ENCODE measurements at regions not wholly inside any gene's neighbourhood (a gene's known extent, or its start where the extent isn't known, plus 50 kb on each side); places are given as distances from the start of the nearest gene placed in this dataset.

DNA sequence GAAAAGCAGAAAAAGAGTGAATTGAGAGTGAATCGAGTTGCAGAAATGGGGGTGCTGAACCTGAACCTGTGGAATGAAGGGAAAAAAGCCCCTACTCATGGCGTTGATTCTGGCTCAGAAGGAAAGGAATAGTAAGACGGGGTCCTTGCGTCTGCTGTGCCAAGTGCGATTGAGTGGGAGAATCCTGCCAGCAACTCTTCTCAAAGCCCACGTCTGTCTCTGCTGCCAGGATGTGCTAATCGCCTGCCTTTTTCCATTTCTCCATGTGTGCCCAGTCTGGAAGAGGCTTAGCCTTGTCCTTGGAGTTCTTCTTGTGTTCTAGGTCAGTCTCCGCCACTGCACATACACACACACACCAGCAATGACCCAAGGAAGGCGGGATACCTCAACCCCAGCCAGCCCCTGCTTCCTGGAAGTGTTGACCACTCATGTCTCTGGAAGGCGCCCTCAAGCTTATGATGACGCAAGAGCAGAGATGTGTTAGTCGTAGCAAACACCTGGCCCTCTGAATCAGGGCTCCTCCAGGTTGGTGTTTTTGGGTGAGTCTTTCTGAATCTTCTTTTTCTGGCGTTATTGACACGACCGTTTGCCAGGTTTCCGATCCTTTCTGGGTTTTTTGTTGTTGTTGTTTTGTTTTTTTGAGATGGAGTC, 262.4 kb upstream of the PROK2 start:
- H3K27ac Mint-ChIP-seq, result no peak overlapping the region
- DNase-seq (no peak), ATAC-seq (ENCODE audit: low read depth) (no peak)
- H3K27me3 Mint-ChIP-seq, result no peaks in the 10 kb centered on the region
- H3K4me3 Mint-ChIP-seq, result no peak overlapping the region
- CTCF ChIA-PET, result no interaction called here
- TF ChIP-seq, protein P1, sequence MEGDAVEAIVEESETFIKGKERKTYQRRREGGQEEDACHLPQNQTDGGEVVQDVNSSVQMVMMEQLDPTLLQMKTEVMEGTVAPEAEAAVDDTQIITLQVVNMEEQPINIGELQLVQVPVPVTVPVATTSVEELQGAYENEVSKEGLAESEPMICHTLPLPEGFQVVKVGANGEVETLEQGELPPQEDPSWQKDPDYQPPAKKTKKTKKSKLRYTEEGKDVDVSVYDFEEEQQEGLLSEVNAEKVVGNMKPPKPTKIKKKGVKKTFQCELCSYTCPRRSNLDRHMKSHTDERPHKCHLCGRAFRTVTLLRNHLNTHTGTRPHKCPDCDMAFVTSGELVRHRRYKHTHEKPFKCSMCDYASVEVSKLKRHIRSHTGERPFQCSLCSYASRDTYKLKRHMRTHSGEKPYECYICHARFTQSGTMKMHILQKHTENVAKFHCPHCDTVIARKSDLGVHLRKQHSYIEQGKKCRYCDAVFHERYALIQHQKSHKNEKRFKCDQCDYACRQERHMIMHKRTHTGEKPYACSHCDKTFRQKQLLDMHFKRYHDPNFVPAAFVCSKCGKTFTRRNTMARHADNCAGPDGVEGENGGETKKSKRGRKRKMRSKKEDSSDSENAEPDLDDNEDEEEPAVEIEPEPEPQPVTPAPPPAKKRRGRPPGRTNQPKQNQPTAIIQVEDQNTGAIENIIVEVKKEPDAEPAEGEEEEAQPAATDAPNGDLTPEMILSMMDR (IDR thresholded peaks at IDR 0.05), result no peak
- POLR2A ChIA-PET, result no interaction called here
- H3K36me3 Mint-ChIP-seq (ENCODE audit: low read depth), result no peaks in the 10 kb centered on the region
- intact Hi-C loops (cut with micrococcal nuclease), result no loop called here
- no peaks in the 10 kb centered on the region for H3K9me3 Mint-ChIP-seq
- no peaks in the 10 kb centered on the region for H3K4me1 Mint-ChIP-seq

DNA sequence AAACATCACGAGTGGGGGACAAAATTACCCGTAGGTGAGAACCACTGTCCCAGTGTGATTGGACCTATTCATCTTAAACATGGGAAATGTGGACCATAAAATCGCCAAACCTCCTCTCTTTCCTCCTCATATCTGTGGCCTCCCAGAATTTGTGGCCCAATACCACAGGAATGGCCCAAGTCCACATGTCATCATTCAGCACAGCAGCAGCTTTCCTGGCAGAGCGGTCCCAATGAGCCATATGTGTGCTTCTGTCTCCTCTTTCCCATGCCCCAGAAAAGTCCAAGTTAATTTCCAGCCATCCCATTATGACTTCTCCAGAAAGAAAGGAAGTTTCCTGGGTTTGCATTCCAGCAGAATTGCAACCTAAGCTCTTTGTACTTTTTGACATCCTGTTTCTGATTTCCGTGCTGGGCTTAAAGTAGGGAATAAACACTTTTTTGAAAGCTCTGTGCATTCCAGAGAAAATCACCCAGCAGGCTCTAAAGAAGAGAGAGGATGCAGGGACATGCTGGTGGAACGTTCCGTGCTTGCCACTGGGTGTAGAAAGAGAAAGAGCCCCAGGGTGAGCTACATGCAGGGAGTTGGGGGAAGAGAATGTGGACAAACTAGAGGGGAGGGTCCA, 259.4 kb upstream of the PROK2 start:
- ATAC-seq (ENCODE audit: low read depth) (no peak), DNase-seq (no peak)
- ChIA-PET CTCF (no interaction called here), POLR2A (no interaction called here)
- H3K27me3 Mint-ChIP-seq, result no peaks in the 10 kb centered on the region
- no peaks in the 10 kb centered on the region for H3K9me3 Mint-ChIP-seq
- TF ChIP-seq, protein P1 (IDR thresholded peaks at IDR 0.05), result no peak
- no peak overlapping the region for H3K27ac Mint-ChIP-seq
- no peaks in the 10 kb centered on the region for H3K36me3 Mint-ChIP-seq (ENCODE audit: low read depth)
- no peaks in the 10 kb centered on the region for H3K4me1 Mint-ChIP-seq
- H3K4me3 Mint-ChIP-seq, result no peak overlapping the region
- intact Hi-C loops (cut with micrococcal nuclease), result no loop called here

DNA sequence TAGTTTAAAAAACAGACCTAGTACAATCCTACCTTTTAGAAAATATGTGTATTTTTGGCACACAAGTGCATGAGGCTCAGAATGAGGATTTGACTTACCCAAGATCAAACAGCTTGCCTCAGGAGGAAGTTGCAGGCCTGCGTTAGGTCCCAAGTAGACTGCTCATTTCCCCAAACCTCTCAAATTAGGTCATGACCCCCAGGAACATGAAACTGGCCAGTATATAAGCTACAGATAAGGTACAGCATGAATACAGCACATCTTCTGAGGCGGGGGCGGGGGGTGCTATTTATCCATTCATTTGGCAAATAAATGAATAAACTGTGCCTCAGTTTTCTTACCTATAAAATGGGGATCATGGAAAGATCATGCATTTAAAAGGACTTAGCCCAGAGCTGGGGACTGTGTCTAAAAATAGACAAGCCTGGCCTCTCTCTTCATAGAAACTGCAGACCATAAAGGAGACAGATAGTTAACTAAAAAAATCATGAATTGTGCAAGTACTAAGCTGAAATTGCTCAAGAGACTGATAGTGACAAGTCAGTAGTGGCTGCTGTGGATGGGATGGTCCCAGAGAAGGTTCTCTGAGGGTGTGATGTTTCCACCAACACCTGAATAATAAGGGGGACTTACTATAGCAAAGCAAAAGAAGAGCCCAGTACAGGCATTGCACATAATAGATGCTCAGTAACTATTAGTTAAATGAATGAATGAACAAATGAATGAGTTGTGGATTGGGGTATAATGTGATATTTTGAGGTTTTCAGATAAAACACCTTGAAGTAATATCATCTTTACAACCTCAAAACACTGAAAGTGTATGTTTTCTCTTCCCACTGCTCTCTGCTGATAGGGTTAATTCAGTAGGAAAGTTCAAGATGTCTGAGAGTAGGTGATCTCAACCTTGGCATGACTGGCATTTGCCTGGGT, 258.5 kb upstream of the PROK2 start:
- ATAC-seq (ENCODE audit: low read depth), result no peak
- POLR2A ChIA-PET, result interaction anchor here (0.7 kb wide), 1 partner anchor 697 kb away, joined by 6 read pairs; no protein-coding TSS in a partner anchor
- H3K36me3 Mint-ChIP-seq (ENCODE audit: low read depth), result no peaks in the 10 kb centered on the region
- intact Hi-C loops (cut with micrococcal nuclease), result no loop called here
- no peaks in the 10 kb centered on the region for H3K9me3 Mint-ChIP-seq
- TF ChIP-seq, protein P1 (IDR thresholded peaks at IDR 0.05), result no peak
- CTCF ChIA-PET, result no interaction called here
- H3K27ac Mint-ChIP-seq, result no peak overlapping the region
- H3K27me3 Mint-ChIP-seq, result peaks cover 2% of the 10 kb centered on the region
- no peak for DNase-seq
- H3K4me1 Mint-ChIP-seq, result no peaks in the 10 kb centered on the region
- H3K4me3 Mint-ChIP-seq, result no peak overlapping the region

DNA sequence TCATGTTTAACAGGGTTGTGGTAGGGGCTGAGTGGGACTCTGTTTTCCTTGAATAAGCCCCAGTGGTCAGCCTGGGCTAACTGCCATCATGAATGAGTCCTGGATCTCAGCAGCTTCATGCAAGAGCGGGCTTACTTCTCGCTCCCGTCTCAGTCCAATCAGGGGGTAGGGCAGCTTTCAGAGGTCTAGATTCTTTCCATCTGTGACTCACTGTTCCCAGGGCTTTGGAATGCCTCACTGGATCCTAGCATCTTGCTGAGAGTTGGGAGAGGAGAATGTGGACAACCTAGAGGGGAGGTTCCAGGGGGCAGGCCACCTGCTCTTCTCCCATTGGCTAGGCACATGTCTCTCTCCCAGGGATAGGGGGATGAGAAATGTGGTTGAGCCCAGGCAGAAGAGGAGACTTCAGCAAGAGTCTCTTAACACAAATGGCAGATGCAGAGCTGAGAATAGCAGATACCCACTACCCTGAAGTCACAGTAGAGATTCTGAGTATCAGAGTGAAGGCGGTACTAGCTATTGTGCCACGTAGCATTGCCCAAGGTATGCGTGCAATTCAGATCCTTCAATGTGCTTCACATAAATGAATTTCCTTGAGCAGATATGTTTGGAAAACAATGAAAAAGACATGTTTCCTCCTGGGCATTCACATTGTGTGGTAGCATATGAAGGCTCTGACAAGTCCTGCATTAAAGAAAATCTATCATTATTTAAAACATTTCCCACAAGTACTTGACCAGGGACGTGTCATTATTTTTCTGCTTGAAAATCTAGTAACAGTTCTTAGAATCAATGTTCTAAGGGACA, 257.7 kb upstream of the PROK2 start:
- Mint-ChIP-seq H3K9me3 (peaks cover under 1% of the 10 kb centered on the region), H3K4me1 (no peaks in the 10 kb centered on the region), H3K27ac (peak overlapping the region; percentile 6), H3K27me3 (peaks cover 5% of the 10 kb centered on the region), H3K36me3 (ENCODE audit: low read depth) (no peaks in the 10 kb centered on the region), H3K4me3 (no peak overlapping the region)
- ATAC-seq (ENCODE audit: low read depth) (no peak), DNase-seq (no peak)
- ChIA-PET POLR2A (interaction anchor here (0.7 kb wide), 1 partner anchor 698 kb away, joined by 6 read pairs; no protein-coding TSS in a partner anchor), CTCF (no interaction called here)
- TF ChIP-seq, protein P1 (IDR thresholded peaks at IDR 0.05), result no peak
- intact Hi-C loops (cut with micrococcal nuclease), result no loop called here
